Osteoblast (primary cell): ENCODE measurements at regions not wholly inside any gene's neighbourhood (a gene's known extent, or its start where the extent isn't known, plus 50 kb on each side); places are given as distances from the start of the nearest gene placed in this dataset.

ENCODE experiments used
- DNase-seq: peaks from one replicate; pipeline ENCODE4 v3.0.0; 2011; ENCODE audit warnings: low spot score, mixed read lengths; ENCODE audit not compliant: insufficient read length; ENCODE audit errors: missing footprints
- H2AFZ ChIP-seq: 2 replicates; pipeline ENCODE4 v1.6.0; 2011; ENCODE audit warnings: mild to moderate bottlenecking, low read length
- H3K27ac ChIP-seq: 2 replicates; pipeline ENCODE4 v1.5.1; 2011; ENCODE audit warnings: mild to moderate bottlenecking, low read depth, low read length, moderate library complexity
- H3K27me3 ChIP-seq: 2 replicates; pipeline ENCODE4 v1.6.0; 2012; ENCODE audit warnings: mild to moderate bottlenecking, control low read depth, inconsistent platforms, low read length, moderate library complexity; ENCODE audit not compliant: insufficient read depth
- H3K36me3 ChIP-seq: 2 replicates; pipeline ENCODE4 v1.5.1; 2011; ENCODE audit warnings: mild to moderate bottlenecking, low read length, control low read depth, moderate library complexity; ENCODE audit not compliant: insufficient read depth
- H3K4me1 ChIP-seq: 2 replicates; pipeline ENCODE4 v1.5.1; 2011; ENCODE audit warnings: mild to moderate bottlenecking, low read length, control low read depth, moderate library complexity; ENCODE audit not compliant: insufficient read depth
- H3K4me2 ChIP-seq: 2 replicates; pipeline ENCODE4 v1.6.0; 2011; ENCODE audit warnings: mild to moderate bottlenecking, low read length; ENCODE audit not compliant: insufficient read depth
- H3K4me3 ChIP-seq: fragments of 200-600 bp; sonication (generic); 3 replicates; pipeline ENCODE4 v1.5.1; 2012; ENCODE audit warnings: mild to moderate bottlenecking, low read length, inconsistent platforms; ENCODE audit not compliant: insufficient read depth
- H3K79me2 ChIP-seq: 2 replicates; pipeline ENCODE4 v1.6.0; 2012; ENCODE audit warnings: mild to moderate bottlenecking, low read length, control low read depth, inconsistent platforms; ENCODE audit not compliant: insufficient read depth
- H3K9me3 ChIP-seq: 2 replicates; pipeline ENCODE4 v1.5.1; 2011; ENCODE audit warnings: low read depth, low read length, control low read depth
- H4K20me1 ChIP-seq: 2 replicates; pipeline ENCODE4 v1.6.0; 2012; ENCODE audit warnings: mild to moderate bottlenecking, low read length, control low read depth; ENCODE audit not compliant: insufficient read depth
- TF ChIP-seq, protein P1 (sequence below): IDR thresholded peaks from 2 replicates; pipeline ENCODE4 v1.5.1; 2011; ENCODE audit warnings: mild to moderate bottlenecking, low read depth, low read length, moderate library complexity; ENCODE audit errors: extremely low read depth

DNA sequence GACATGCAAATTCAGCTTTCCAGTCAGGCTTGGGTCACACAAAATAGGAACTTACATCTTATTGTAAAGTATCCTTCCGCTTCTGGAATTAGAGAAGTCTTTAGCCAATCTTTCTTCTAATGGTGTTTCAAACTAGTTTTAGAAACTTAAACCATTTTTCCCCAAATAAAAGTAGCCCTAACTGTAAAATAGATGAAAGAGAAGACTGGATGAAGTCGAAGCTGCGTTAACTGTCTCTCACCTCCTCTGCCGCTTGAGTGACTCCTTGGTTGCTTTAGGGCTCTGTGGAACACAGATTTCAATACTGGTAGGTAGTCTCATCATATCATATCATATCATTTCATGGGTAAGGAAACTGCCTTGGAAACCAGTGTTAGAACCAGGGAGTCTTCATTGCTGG lies 498.4 kb downstream of the XIRP2 start:
- no peak overlapping the region for H2AFZ ChIP-seq
- H3K79me2 ChIP-seq = no peaks in the 10 kb centered on the region
- H3K4me3 ChIP-seq = no peak overlapping the region
- TF ChIP-seq, protein P1, sequence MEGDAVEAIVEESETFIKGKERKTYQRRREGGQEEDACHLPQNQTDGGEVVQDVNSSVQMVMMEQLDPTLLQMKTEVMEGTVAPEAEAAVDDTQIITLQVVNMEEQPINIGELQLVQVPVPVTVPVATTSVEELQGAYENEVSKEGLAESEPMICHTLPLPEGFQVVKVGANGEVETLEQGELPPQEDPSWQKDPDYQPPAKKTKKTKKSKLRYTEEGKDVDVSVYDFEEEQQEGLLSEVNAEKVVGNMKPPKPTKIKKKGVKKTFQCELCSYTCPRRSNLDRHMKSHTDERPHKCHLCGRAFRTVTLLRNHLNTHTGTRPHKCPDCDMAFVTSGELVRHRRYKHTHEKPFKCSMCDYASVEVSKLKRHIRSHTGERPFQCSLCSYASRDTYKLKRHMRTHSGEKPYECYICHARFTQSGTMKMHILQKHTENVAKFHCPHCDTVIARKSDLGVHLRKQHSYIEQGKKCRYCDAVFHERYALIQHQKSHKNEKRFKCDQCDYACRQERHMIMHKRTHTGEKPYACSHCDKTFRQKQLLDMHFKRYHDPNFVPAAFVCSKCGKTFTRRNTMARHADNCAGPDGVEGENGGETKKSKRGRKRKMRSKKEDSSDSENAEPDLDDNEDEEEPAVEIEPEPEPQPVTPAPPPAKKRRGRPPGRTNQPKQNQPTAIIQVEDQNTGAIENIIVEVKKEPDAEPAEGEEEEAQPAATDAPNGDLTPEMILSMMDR = no peak
- H3K4me2 ChIP-seq = no peak overlapping the region
- H3K9me3 ChIP-seq = no peaks in the 10 kb centered on the region
- no peaks in the 10 kb centered on the region for H3K4me1 ChIP-seq
- H3K27me3 ChIP-seq = no peaks in the 10 kb centered on the region
- H4K20me1 ChIP-seq = no peaks in the 10 kb centered on the region
- H3K27ac ChIP-seq = no peak overlapping the region
- DNase-seq = no peak
- no peaks in the 10 kb centered on the region for H3K36me3 ChIP-seq

DNA sequence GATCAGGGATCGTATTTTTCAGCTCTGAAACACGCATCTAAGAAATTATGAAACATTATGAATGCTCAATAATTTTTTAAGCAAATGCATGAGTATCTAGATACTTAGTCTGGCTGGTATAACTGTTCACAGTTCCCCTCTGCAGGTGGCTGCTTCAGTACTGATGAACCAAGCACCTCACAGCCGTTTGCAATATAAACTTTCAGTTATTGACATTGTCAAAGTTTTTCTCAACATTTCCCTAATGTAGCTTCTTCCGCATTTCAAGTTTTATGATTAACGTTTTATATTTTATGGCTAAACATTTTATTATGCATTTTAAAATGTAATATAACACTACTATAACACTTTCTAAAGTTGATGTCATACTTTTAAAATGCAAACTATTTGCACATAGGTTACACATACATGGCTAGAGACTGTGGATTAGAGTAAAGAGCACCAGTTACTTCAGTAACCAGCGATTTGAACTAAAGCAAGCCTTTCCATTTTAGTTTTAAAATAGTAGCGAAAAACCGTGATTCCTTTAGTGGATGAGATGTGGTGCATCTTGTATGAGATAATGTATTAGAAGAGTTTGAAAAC lies 495.4 kb downstream of the XIRP2 start:
- H3K79me2 ChIP-seq = no peaks in the 10 kb centered on the region
- DNase-seq = no peak
- no peak overlapping the region for H3K4me3 ChIP-seq
- H3K4me1 ChIP-seq = no peaks in the 10 kb centered on the region
- H3K27ac ChIP-seq = no peak overlapping the region
- H4K20me1 ChIP-seq = no peaks in the 10 kb centered on the region
- H3K4me2 ChIP-seq = no peak overlapping the region
- no peaks in the 10 kb centered on the region for H3K36me3 ChIP-seq
- no peaks in the 10 kb centered on the region for H3K9me3 ChIP-seq
- H3K27me3 ChIP-seq = no peaks in the 10 kb centered on the region
- TF ChIP-seq, protein P1 = no peak
- H2AFZ ChIP-seq = no peak overlapping the region

DNA sequence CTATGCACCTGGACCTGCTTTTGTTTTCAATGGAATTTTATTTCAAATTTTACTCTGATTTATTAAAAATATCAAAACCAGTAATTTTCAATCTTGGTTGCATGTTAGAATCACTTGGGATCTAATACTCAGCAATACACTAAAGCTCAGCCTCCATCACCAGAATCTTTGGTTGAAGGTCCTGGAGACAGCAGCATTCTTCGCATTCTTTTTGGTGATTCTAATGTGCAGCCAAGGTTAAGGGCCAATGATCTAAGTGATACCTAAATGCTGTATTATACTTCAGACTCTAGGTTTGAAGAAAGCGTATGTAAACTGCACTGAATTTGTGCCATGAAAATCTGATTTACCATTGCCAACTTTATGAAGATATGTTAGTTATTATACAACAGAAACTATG lies 493.1 kb downstream of the XIRP2 start:
- TF ChIP-seq, protein P1 = no peak
- H3K36me3 ChIP-seq = no peaks in the 10 kb centered on the region
- H3K27ac ChIP-seq = no peak overlapping the region
- no peak for DNase-seq
- no peaks in the 10 kb centered on the region for H4K20me1 ChIP-seq
- peaks cover 3% of the 10 kb centered on the region for H3K9me3 ChIP-seq
- no peak overlapping the region for H2AFZ ChIP-seq
- no peak overlapping the region for H3K4me2 ChIP-seq
- H3K4me1 ChIP-seq = no peaks in the 10 kb centered on the region
- H3K4me3 ChIP-seq = no peak overlapping the region
- no peaks in the 10 kb centered on the region for H3K79me2 ChIP-seq
- H3K27me3 ChIP-seq = no peaks in the 10 kb centered on the region

DNA sequence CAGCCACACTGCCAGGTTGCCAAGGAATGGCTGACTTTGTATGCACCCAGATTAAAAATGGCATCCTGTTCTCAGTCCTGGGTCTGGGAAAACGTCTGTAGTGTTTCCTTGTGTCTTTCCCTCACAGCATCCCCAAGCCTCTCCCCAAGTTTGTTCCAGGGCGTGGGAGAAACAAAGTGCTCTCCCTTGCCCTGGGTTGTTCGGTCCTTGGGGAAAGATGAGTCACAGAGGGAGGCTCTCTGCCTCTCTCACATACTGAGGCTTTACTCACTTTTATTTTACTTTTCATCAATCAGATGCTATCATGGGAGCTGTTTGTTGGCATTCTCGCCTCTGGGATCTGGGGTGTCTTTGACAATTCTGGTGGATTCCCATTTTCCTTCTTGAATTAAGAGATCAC lies 492.3 kb downstream of the XIRP2 start:
- H3K36me3 ChIP-seq = no peaks in the 10 kb centered on the region
- H3K27me3 ChIP-seq = no peaks in the 10 kb centered on the region
- H4K20me1 ChIP-seq = no peaks in the 10 kb centered on the region
- H2AFZ ChIP-seq = no peak overlapping the region
- H3K9me3 ChIP-seq = peaks cover 3% of the 10 kb centered on the region
- no peak overlapping the region for H3K27ac ChIP-seq
- no peak for DNase-seq
- no peak overlapping the region for H3K4me2 ChIP-seq
- TF ChIP-seq, protein P1 = no peak
- H3K4me1 ChIP-seq = no peaks in the 10 kb centered on the region
- H3K79me2 ChIP-seq = no peaks in the 10 kb centered on the region
- H3K4me3 ChIP-seq = no peak overlapping the region
